ENCODE measurements at regions not wholly inside any gene's neighbourhood (a gene's known extent, or its start where the extent isn't known, plus 50 kb on each side); places are given as distances from the start of the nearest gene placed in this dataset.
"Not testable (repeated sequence)": the region's sequence is repeated elsewhere in the genome, so short reads cannot be mapped to it uniquely, and the experiment has no call there.

- intact Hi-C loops (cut with DNase I): no loop called here
Observed at GRCh38 chr21:32108566-32108965, 170.3 kb downstream of the MIS18A start.

GRCh38 chr21:32103361-32103760 lies 175.5 kb downstream of the MIS18A start:
- no peak for DNase-seq
- intact Hi-C loops (cut with DNase I): no loop called here

More at GRCh38 chr21:32108566-32108965, 170.3 kb downstream of the MIS18A start:
- DNase-seq: no peak

GRCh38 chr21:32102426-32102825 lies 176.4 kb downstream of the MIS18A start:
- intact Hi-C loops (cut with DNase I): no loop called here
- DNase-seq: no peak

GRCh38 chr21:32101277-32101676 lies 177.6 kb downstream of the MIS18A start:
- no peak for DNase-seq
- intact Hi-C loops (cut with DNase I): no loop called here

GRCh38 chr21:32100423-32100822 lies 178.4 kb downstream of the MIS18A start:
- DNase-seq: no peak

GRCh38 chr21:32099812-32100416 lies 178.9 kb downstream of the MIS18A start:
- intact Hi-C loops (cut with DNase I): no loop called here

More at GRCh38 chr21:32100423-32100822, 178.4 kb downstream of the MIS18A start:
- intact Hi-C loops (cut with DNase I): no loop called here

GRCh38 chr21:32096411-32096810 lies 182.4 kb downstream of the MIS18A start:
- DNase-seq: peak in 6 of 42 donors; percentile 5 to 44 (median 16)
- intact Hi-C loops (cut with DNase I): no loop called here

More at GRCh38 chr21:32099812-32100416, 178.9 kb downstream of the MIS18A start:
- no peak for DNase-seq

- DNase-seq: no peak
- intact Hi-C loops (cut with DNase I): no loop called here
Observed at GRCh38 chr21:32094804-32095203, 184.0 kb downstream of the MIS18A start.

GRCh38 chr21:32093646-32094462 lies 185.0 kb downstream of the MIS18A start:
- intact Hi-C loops (cut with DNase I): no loop called here
- no peak for DNase-seq

GRCh38 chr21:32090956-32091355 lies 187.9 kb downstream of the MIS18A start:
- intact Hi-C loops (cut with DNase I): no loop called here
- DNase-seq: no peak

- DNase-seq: no peak
- intact Hi-C loops (cut with DNase I): no loop called here
Observed at GRCh38 chr21:32089766-32090165, 189.1 kb downstream of the MIS18A start.

- no peak for DNase-seq
- intact Hi-C loops (cut with DNase I): no loop called here
Observed at GRCh38 chr21:32088471-32088870, 190.4 kb downstream of the MIS18A start.

- intact Hi-C loops (cut with DNase I): no loop called here
- DNase-seq: no peak
Observed at GRCh38 chr21:32087447-32087846, 191.4 kb downstream of the MIS18A start.

GRCh38 chr21:32083197-32083596 lies 195.7 kb downstream of the MIS18A start:
- intact Hi-C loops (cut with DNase I): no loop called here
- no peak for DNase-seq

- intact Hi-C loops (cut with DNase I): no loop called here
- no peak for DNase-seq
Observed at GRCh38 chr21:32082466-32082865, 196.4 kb downstream of the MIS18A start.

- intact Hi-C loops (cut with DNase I): no loop called here
- no peak for DNase-seq
Observed at GRCh38 chr21:32073593-32073992, 200.8 kb downstream of the HUNK start.

- intact Hi-C loops (cut with DNase I): no loop called here
- no peak for DNase-seq
Observed at GRCh38 chr21:32073190-32073589, 200.4 kb downstream of the HUNK start.

GRCh38 chr21:32071620-32072019 lies 198.8 kb downstream of the HUNK start:
- intact Hi-C loops (cut with DNase I); DNase-seq: not testable (repeated sequence)

- intact Hi-C loops (cut with DNase I): no loop called here
- DNase-seq: no peak
Observed at GRCh38 chr21:32070676-32071330, 198.0 kb downstream of the HUNK start.

- no peak for DNase-seq
- intact Hi-C loops (cut with DNase I): no loop called here
Observed at GRCh38 chr21:32070126-32070525, 197.3 kb downstream of the HUNK start.
